ENCODE measurements at regions not wholly inside any gene's neighbourhood (a gene's known extent, or its start where the extent isn't known, plus 50 kb on each side); places are given as distances from the start of the nearest gene placed in this dataset.

GRCh38 chr2:236971919-236972381 is 113.7 kb upstream of the COPS8 start:
- no peak for TF ChIP-seq POLR2AphosphoS5 (IDR thresholded peaks at IDR 0.05)
- no peak for TF ChIP-seq EZH2 (IDR thresholded peaks at IDR 0.05; ENCODE audit: borderline replicate concordance, insufficient read depth, low read length, poor library complexity, severe bottlenecking)
- no peak for TF ChIP-seq CTCF (IDR thresholded peaks at IDR 0.05; ENCODE audit: poor library complexity, severe bottlenecking)
- TF ChIP-seq EP300 (conservative IDR thresholded peaks at IDR 0.05; ENCODE audit: poor library complexity, severe bottlenecking) = no peak
- no peak for TF ChIP-seq SMC3 (conservative IDR thresholded peaks at IDR 0.05; ENCODE audit: poor library complexity)
- TF ChIP-seq MXI1 (conservative IDR thresholded peaks at IDR 0.05; ENCODE audit: poor library complexity, severe bottlenecking) = no peak
- no peak for TF ChIP-seq REST (IDR thresholded peaks at IDR 0.05; ENCODE audit: borderline replicate concordance)
- TF ChIP-seq RAD21 (conservative IDR thresholded peaks at IDR 0.05) = no peak
- TF ChIP-seq TAF1 (IDR thresholded peaks at IDR 0.05; ENCODE audit: low read depth) = no peak

Data from neural cell (in vitro differentiated cells).